ENCODE measurements at regions not wholly inside any gene's neighbourhood (a gene's known extent, or its start where the extent isn't known, plus 50 kb on each side); places are given as distances from the start of the nearest gene placed in this dataset.

DNA sequence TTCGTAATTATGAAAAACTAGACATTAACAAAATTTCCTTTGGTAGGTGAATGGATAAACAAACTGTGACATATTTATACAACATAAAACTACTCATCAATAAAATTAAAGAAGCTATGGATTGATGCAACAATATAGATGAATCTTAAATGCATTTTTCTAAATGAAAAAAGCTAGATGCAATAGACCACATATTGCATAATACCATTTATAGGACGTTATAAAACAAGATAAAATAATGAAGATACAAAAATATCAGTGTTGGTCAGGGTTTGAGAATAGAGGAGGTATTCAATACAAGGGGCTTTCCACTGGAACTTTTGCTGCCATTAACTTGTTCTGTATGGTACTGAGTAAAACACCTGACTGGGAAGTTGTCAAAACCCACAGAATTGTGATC lies 314.4 kb downstream of the GRB14 start:
- Histone ChIP-seq H3K79me2 (ENCODE audit: insufficient read depth, low read length) (no peaks in the 10 kb centered on the region), H3K9ac (ENCODE audit: low read length) (no peak overlapping the region), H3K4me3 (replicated peaks in 1 of 2; ENCODE audit: low read depth in 1 of 2, low read length in 2 of 2) (no peak overlapping the region), H3K9me3 (ENCODE audit: control insufficient read depth in 1 of 2, insufficient read depth in 1 of 2, low read depth in 1 of 2, low read length in 2 of 2) (no peaks in the 10 kb centered on the region), H3K4me1 (ENCODE audit: control insufficient read depth in 1 of 2, insufficient read depth in 2 of 2, low read length in 2 of 2) (no peaks in the 10 kb centered on the region), H3K9me2 (ENCODE audit: insufficient read depth) (no peaks in the 10 kb centered on the region), H3K4me2 (ENCODE audit: low read length) (no peak overlapping the region), H4K20me1 (ENCODE audit: insufficient read depth) (no peaks in the 10 kb centered on the region), H3K27ac (ENCODE audit: low read depth, low read length) (no peak overlapping the region), H2AFZ (ENCODE audit: low read depth, low read length, poor library complexity, severe bottlenecking) (no peak overlapping the region), H3K27me3 (ENCODE audit: insufficient read depth, low read length) (peaks cover 15% of the 10 kb centered on the region), H3K36me3 (ENCODE audit: control insufficient read depth in 1 of 2, insufficient read depth in 2 of 2, low read length in 2 of 2) (no peaks in the 10 kb centered on the region)
- ChIA-PET RAD21 (ENCODE audit: low non-redundant PET in 1 of 2, low total read pairs in 2 of 2, uncharacterized antibody in 2 of 2, unreplicated experiment in 2 of 2) (no interaction called here), POLR2A (no interaction called here), CTCF (no interaction called here)
- no TSS peak for BruUV-seq (replicated peaks)
- DNase-seq (ENCODE audit: low read depth, low spot score) (no peak), ATAC-seq (no peak)
- no peak for TF ChIP-seq CBX3 (IDR thresholded peaks at IDR 0.05; ENCODE audit: low read depth)
- no peak for TF ChIP-seq TCF7L2 (IDR thresholded peaks at IDR 0.05; ENCODE audit: borderline replicate concordance, extremely low read depth, insufficient read depth, insufficient read length)
- TF ChIP-seq RAD21 (IDR thresholded peaks at IDR 0.05; ENCODE audit: low read depth): no peak
- no peak for TF ChIP-seq FOSL1 (IDR thresholded peaks at IDR 0.05; ENCODE audit: low read depth)
- TF ChIP-seq MAX (IDR thresholded peaks at IDR 0.05): no peak
- TF ChIP-seq ZBTB33 (IDR thresholded peaks at IDR 0.05; ENCODE audit: extremely low read depth, insufficient replicate concordance, low read length): no peak
- intact Hi-C loops (cut with micrococcal nuclease): no loop called here

DNA sequence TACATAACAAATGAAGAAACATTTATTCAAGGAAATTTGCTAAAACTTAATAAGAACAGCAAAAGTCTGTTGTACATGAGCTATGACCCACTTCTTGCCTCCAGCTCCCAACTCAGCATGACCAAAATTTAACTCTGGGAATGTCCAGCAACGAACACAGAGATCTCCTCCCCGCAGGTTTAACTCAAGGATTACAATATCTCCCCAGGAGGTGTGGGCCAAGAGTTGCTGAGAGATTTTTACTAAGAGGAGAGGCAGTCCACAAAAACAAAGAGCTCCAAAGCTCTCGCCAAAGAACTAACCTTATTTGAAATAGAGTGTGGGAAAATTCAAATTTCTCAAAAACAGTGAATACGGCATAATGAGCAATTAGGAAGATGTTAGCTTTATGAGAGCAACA lies 318.5 kb downstream of the GRB14 start:
- CTCF ChIA-PET: no interaction called here
- H3K79me2 ChIP-seq (ENCODE audit: insufficient read depth, low read length): no peaks in the 10 kb centered on the region

More for the DNA sequence above, 318.5 kb downstream of the GRB14 start:
- POLR2A ChIA-PET: no interaction called here
- DNase-seq (ENCODE audit: low read depth, low spot score) (no peak), ATAC-seq (no peak)
- no peak overlapping the region for H3K9ac ChIP-seq (ENCODE audit: low read length)
- H3K9me3 ChIP-seq (ENCODE audit: control insufficient read depth in 1 of 2, insufficient read depth in 1 of 2, low read depth in 1 of 2, low read length in 2 of 2): no peaks in the 10 kb centered on the region
- H3K4me3 ChIP-seq (replicated peaks in 1 of 2; ENCODE audit: low read depth in 1 of 2, low read length in 2 of 2): no peak overlapping the region
- no peak overlapping the region for H3K4me2 ChIP-seq (ENCODE audit: low read length)
- H3K9me2 ChIP-seq (ENCODE audit: insufficient read depth): no peaks in the 10 kb centered on the region
- RAD21 ChIA-PET (ENCODE audit: low non-redundant PET in 1 of 2, low total read pairs in 2 of 2, uncharacterized antibody in 2 of 2, unreplicated experiment in 2 of 2): no interaction called here
- peaks cover 10% of the 10 kb centered on the region for H3K27me3 ChIP-seq (ENCODE audit: insufficient read depth, low read length)
- H4K20me1 ChIP-seq (ENCODE audit: insufficient read depth): no peaks in the 10 kb centered on the region
- no peak for TF ChIP-seq CTCF (IDR thresholded peaks at IDR 0.05 in 2 of 3, conservative IDR thresholded peaks at IDR 0.05 in 1 of 3; ENCODE audit: borderline replicate concordance in 1 of 3, insufficient read depth in 1 of 3, low read depth in 2 of 3, low read length in 2 of 3)
- intact Hi-C loops (cut with micrococcal nuclease): no loop called here
- H3K36me3 ChIP-seq (ENCODE audit: control insufficient read depth in 1 of 2, insufficient read depth in 2 of 2, low read length in 2 of 2): no peaks in the 10 kb centered on the region
- no peak overlapping the region for H3K27ac ChIP-seq (ENCODE audit: low read depth, low read length)
- BruUV-seq (replicated peaks): no TSS peak
- no peak overlapping the region for H2AFZ ChIP-seq (ENCODE audit: low read depth, low read length, poor library complexity, severe bottlenecking)
- H3K4me1 ChIP-seq (ENCODE audit: control insufficient read depth in 1 of 2, insufficient read depth in 2 of 2, low read length in 2 of 2): no peaks in the 10 kb centered on the region
